ENCODE measurements at regions not wholly inside any gene's neighbourhood (a gene's known extent, or its start where the extent isn't known, plus 50 kb on each side); places are given as distances from the start of the nearest gene placed in this dataset.

GRCh38 chr14:85915711-85916110 lies 385.8 kb downstream of the FLRT2 start:
- no peak for TF ChIP-seq CTCF (IDR thresholded peaks at IDR 0.05; ENCODE audit: extremely low read depth, missing control alignments)
- DNase-seq (ENCODE audit: low spot score) = no peak

- no peak for DNase-seq (ENCODE audit: low spot score)
- no peak for TF ChIP-seq CTCF (IDR thresholded peaks at IDR 0.05; ENCODE audit: extremely low read depth, missing control alignments)
Measured at GRCh38 chr14:85912141-85912540, 382.2 kb downstream of the FLRT2 start.

GRCh38 chr14:85911044-85911443 lies 381.1 kb downstream of the FLRT2 start:
- no peak for DNase-seq (ENCODE audit: low spot score)
- no peak for TF ChIP-seq CTCF (IDR thresholded peaks at IDR 0.05; ENCODE audit: extremely low read depth, missing control alignments)

- no peak for TF ChIP-seq CTCF (IDR thresholded peaks at IDR 0.05; ENCODE audit: extremely low read depth, missing control alignments)
- no peak for DNase-seq (ENCODE audit: low spot score)
Measured at GRCh38 chr14:85909581-85909980, 379.6 kb downstream of the FLRT2 start.

GRCh38 chr14:85907536-85907935 lies 377.6 kb downstream of the FLRT2 start:
- TF ChIP-seq CTCF (IDR thresholded peaks at IDR 0.05; ENCODE audit: extremely low read depth, missing control alignments) = no peak

GRCh38 chr14:85897808-85898207 lies 367.9 kb downstream of the FLRT2 start:
- TF ChIP-seq CTCF (IDR thresholded peaks at IDR 0.05; ENCODE audit: extremely low read depth, missing control alignments) = no peak
- DNase-seq (ENCODE audit: low spot score) = no peak

More at GRCh38 chr14:85907536-85907935, 377.6 kb downstream of the FLRT2 start:
- no peak for DNase-seq (ENCODE audit: low spot score)

- no peak for DNase-seq (ENCODE audit: low spot score)
- no peak for TF ChIP-seq CTCF (IDR thresholded peaks at IDR 0.05; ENCODE audit: extremely low read depth, missing control alignments)
Measured at GRCh38 chr14:85895603-85896002, 365.7 kb downstream of the FLRT2 start.
